ENCODE measurements at regions not wholly inside any gene's neighbourhood (a gene's known extent, or its start where the extent isn't known, plus 50 kb on each side); places are given as distances from the start of the nearest gene placed in this dataset.

GRCh38 chr1:222899471-222899870 lies 84.6 kb downstream of the DISP1 start:
- no peak for TF ChIP-seq CTCF (IDR thresholded peaks at IDR 0.05)
- TF ChIP-seq ZFX (IDR thresholded peaks at IDR 0.05; ENCODE audit: borderline replicate concordance), result no peak
